ENCODE measurements at regions not wholly inside any gene's neighbourhood (a gene's known extent, or its start where the extent isn't known, plus 50 kb on each side); places are given as distances from the start of the nearest gene placed in this dataset.

GRCh38 chr1:219119839-219120238, 53.8 kb upstream of the LYPLAL1 start:
- no peak for TF ChIP-seq CTCF (IDR thresholded peaks at IDR 0.05; ENCODE audit: low read depth, low read length)
- no peaks in the 10 kb centered on the region for H3K27me3 ChIP-seq (ENCODE audit: insufficient read depth, low read depth, severe bottlenecking)
- H3K4me3 ChIP-seq (ENCODE audit: low read depth, low read length) = no peak overlapping the region
- no peak for DNase-seq
- H3K27ac ChIP-seq = no peak overlapping the region
- H3K36me3 ChIP-seq = no peaks in the 10 kb centered on the region
- no peaks in the 10 kb centered on the region for H3K9me3 ChIP-seq (ENCODE audit: severe bottlenecking)

GRCh38 chr1:219120624-219121544, 52.8 kb upstream of the LYPLAL1 start:
- no peaks in the 10 kb centered on the region for H3K36me3 ChIP-seq
- no peak overlapping the region for H3K4me3 ChIP-seq (ENCODE audit: low read depth, low read length)
- no peaks in the 10 kb centered on the region for H3K27me3 ChIP-seq (ENCODE audit: insufficient read depth, low read depth, severe bottlenecking)
- TF ChIP-seq CTCF (IDR thresholded peaks at IDR 0.05; ENCODE audit: low read depth, low read length) = no peak
- peak overlapping the region; percentile 25 for H3K27ac ChIP-seq
- DNase-seq = peak; percentile 38
- H3K9me3 ChIP-seq (ENCODE audit: severe bottlenecking) = no peaks in the 10 kb centered on the region

GRCh38 chr1:219121679-219122078, 52.0 kb upstream of the LYPLAL1 start:
- Histone ChIP-seq H3K9me3 (ENCODE audit: severe bottlenecking) (no peaks in the 10 kb centered on the region), H3K4me3 (ENCODE audit: low read depth, low read length) (no peak overlapping the region), H3K27me3 (ENCODE audit: insufficient read depth, low read depth, severe bottlenecking) (no peaks in the 10 kb centered on the region), H3K27ac (no peak overlapping the region), H3K36me3 (no peaks in the 10 kb centered on the region)
- DNase-seq = no peak
- no peak for TF ChIP-seq CTCF (IDR thresholded peaks at IDR 0.05; ENCODE audit: low read depth, low read length)

GRCh38 chr1:219123036-219123435, 50.6 kb upstream of the LYPLAL1 start:
- Histone ChIP-seq H3K4me3 (ENCODE audit: low read depth, low read length) (no peak overlapping the region), H3K36me3 (no peaks in the 10 kb centered on the region), H3K9me3 (ENCODE audit: severe bottlenecking) (no peaks in the 10 kb centered on the region), H3K27me3 (ENCODE audit: insufficient read depth, low read depth, severe bottlenecking) (no peaks in the 10 kb centered on the region), H3K27ac (no peak overlapping the region)
- no peak for DNase-seq
- no peak for TF ChIP-seq CTCF (IDR thresholded peaks at IDR 0.05; ENCODE audit: low read depth, low read length)
